ENCODE measurements at regions not wholly inside any gene's neighbourhood (a gene's known extent, or its start where the extent isn't known, plus 50 kb on each side); places are given as distances from the start of the nearest gene placed in this dataset.
A peak's percentile ranks its signal among the peaks of the same experiment; 100 is the strongest.

DNA sequence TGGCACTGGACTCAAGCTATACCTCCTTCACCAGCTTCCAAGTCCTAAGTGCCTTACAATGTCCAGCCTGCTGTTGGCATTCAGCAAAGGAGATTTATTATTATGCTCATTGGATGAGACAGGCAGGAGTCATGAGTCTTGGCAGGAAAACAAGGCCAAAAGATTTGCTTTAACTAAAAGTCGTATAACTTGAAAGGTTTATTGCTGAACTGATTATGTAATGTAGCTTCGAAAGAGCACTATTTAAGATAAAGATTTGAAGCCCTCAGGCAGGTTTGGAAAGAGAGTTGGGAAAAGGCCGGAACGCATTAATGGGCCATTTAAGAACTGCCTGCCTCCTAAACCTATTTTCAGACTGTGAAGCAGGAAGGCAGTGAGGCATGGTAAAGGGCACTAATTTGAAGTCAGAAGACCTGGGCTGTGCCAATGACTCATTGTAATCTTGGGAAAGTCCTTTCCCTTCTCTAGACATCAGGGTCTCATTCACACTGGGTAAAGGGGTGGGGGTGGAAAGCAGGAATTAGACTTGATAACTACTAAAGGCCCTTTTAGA, 280.5 kb upstream of the EDA2R start:
- no peak overlapping the region for H3K27ac ChIP-seq
- in situ Hi-C loops (cut with MboI) = no loop called here
- H3K27me3 ChIP-seq (replicated peaks; ENCODE audit: insufficient read depth) = no peaks in the 10 kb centered on the region
- H3K4me2 ChIP-seq (ENCODE audit: unreplicated experiment) = no peak overlapping the region
- TF ChIP-seq EZH2phosphoT487 (IDR thresholded peaks at IDR 0.05; ENCODE audit: insufficient read depth, low read depth) = no peak
- no peak for TF ChIP-seq EZH2 (IDR thresholded peaks at IDR 0.05; ENCODE audit: insufficient read depth, poor library complexity, severe bottlenecking)
- no peaks in the 10 kb centered on the region for H4K20me1 ChIP-seq (ENCODE audit: insufficient read depth)
- no peaks in the 10 kb centered on the region for H3K9me2 ChIP-seq (ENCODE audit: insufficient read depth)
- DNase-seq = no peak
- no peaks in the 10 kb centered on the region for H3K36me3 ChIP-seq (ENCODE audit: low read depth)
- H3F3A ChIP-seq (ENCODE audit: insufficient read depth) = no peaks in the 10 kb centered on the region
- no peak overlapping the region for H3K9ac ChIP-seq
- WGBS, 2 experiments (ENCODE audit: low coverage in 1 of 2, low lambda C conversion rate in 2 of 2, missing lambda C conversion rate in 2 of 2) = 40 to 46% methylated on average over 4 of the region's 4 CpGs
- no peaks in the 10 kb centered on the region for H3K79me2 ChIP-seq (ENCODE audit: insufficient read depth)
- H3K4me1 ChIP-seq (ENCODE audit: insufficient read depth) = no peaks in the 10 kb centered on the region
- H2AFZ ChIP-seq = no peak overlapping the region
- no peak overlapping the region for H3K4me3 ChIP-seq
- no peaks in the 10 kb centered on the region for H3K9me3 ChIP-seq (ENCODE audit: low read depth)

DNA sequence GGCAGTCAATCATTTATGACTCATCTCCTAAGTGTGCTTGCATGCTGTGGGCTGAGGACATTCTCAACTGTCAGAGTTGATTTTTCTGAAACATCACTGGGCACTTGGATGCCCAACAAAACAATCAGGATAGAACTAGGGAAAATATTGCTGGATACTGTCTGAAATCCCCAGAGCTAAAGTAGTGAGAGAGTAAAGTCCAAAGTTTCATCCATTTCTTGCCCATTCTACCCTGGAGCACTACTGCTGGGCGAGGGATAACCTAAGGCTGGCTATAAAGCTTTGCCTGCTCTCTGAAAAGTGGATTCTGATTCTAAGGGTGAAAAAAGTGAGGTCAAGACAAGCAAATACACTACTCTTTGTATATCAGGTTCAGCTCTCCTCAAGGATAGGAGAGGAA, 279.6 kb upstream of the EDA2R start:
- Histone ChIP-seq H3K9ac (no peak overlapping the region), H3K4me3 (no peak overlapping the region), H4K20me1 (ENCODE audit: insufficient read depth) (no peaks in the 10 kb centered on the region), H2AFZ (no peak overlapping the region), H3K9me2 (ENCODE audit: insufficient read depth) (no peaks in the 10 kb centered on the region), H3K27ac (no peak overlapping the region), H3K36me3 (ENCODE audit: low read depth) (no peaks in the 10 kb centered on the region), H3K79me2 (ENCODE audit: insufficient read depth) (no peaks in the 10 kb centered on the region), H3K4me2 (ENCODE audit: unreplicated experiment) (no peak overlapping the region), H3K4me1 (ENCODE audit: insufficient read depth) (no peaks in the 10 kb centered on the region), H3K27me3 (replicated peaks; ENCODE audit: insufficient read depth) (no peaks in the 10 kb centered on the region), H3K9me3 (ENCODE audit: low read depth) (no peaks in the 10 kb centered on the region), H3F3A (ENCODE audit: insufficient read depth) (no peaks in the 10 kb centered on the region)
- TF ChIP-seq EZH2 (IDR thresholded peaks at IDR 0.05; ENCODE audit: insufficient read depth, poor library complexity, severe bottlenecking) = no peak
- no peak for TF ChIP-seq EZH2phosphoT487 (IDR thresholded peaks at IDR 0.05; ENCODE audit: insufficient read depth, low read depth)
- WGBS, 2 experiments (ENCODE audit: low coverage in 1 of 2, low lambda C conversion rate in 2 of 2, missing lambda C conversion rate in 2 of 2) = 0 to 50% methylated on average over 1 of the region's 1 CpG
- in situ Hi-C loops (cut with MboI) = no loop called here
- DNase-seq = no peak

GRCh38 chrX:66915893-66916292, 277.0 kb upstream of the EDA2R start:
- TF ChIP-seq EZH2 (IDR thresholded peaks at IDR 0.05; ENCODE audit: insufficient read depth, poor library complexity, severe bottlenecking) (no peak), EZH2phosphoT487 (IDR thresholded peaks at IDR 0.05; ENCODE audit: insufficient read depth, low read depth) (no peak)
- H3F3A ChIP-seq (ENCODE audit: insufficient read depth) = no peaks in the 10 kb centered on the region
- H3K9me2 ChIP-seq (ENCODE audit: insufficient read depth) = no peaks in the 10 kb centered on the region
- H4K20me1 ChIP-seq (ENCODE audit: insufficient read depth) = no peaks in the 10 kb centered on the region
- in situ Hi-C loops (cut with MboI) = no loop called here
- no peaks in the 10 kb centered on the region for H3K27me3 ChIP-seq (replicated peaks; ENCODE audit: insufficient read depth)
- H3K9ac ChIP-seq = no peak overlapping the region
- H3K36me3 ChIP-seq (ENCODE audit: low read depth) = no peaks in the 10 kb centered on the region
- no peak overlapping the region for H2AFZ ChIP-seq
- no peak overlapping the region for H3K4me2 ChIP-seq (ENCODE audit: unreplicated experiment)
- H3K79me2 ChIP-seq (ENCODE audit: insufficient read depth) = no peaks in the 10 kb centered on the region
- no peaks in the 10 kb centered on the region for H3K9me3 ChIP-seq (ENCODE audit: low read depth)
- H3K4me1 ChIP-seq (ENCODE audit: insufficient read depth) = no peaks in the 10 kb centered on the region
- no peak overlapping the region for H3K4me3 ChIP-seq
- H3K27ac ChIP-seq = no peak overlapping the region
- WGBS, 2 experiments (ENCODE audit: low coverage in 1 of 2, low lambda C conversion rate in 2 of 2, missing lambda C conversion rate in 2 of 2) = 26 to 33% methylated on average over 2 of the region's 2 CpGs
- no peak for DNase-seq

DNA sequence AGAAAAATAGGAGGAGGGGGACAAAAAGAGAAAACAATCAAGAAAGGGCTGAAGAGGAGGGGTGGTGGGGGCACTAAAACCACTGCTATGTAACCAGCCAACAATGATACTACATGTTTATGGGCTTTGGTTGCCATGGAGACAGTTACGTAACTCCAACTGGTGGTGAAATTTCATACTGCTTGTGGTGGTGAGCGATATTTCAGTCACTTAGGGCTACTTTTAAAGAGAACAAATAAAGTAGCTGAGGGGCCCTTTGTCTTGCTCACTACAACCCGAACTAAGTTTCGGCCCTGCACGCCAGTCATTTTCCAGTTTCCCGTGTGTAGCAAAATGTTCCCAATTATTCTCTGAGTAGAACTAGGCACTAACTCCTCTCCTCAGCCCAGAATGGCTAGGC, 275.2 kb upstream of the EDA2R start:
- no peaks in the 10 kb centered on the region for H3K79me2 ChIP-seq (ENCODE audit: insufficient read depth)
- no peak overlapping the region for H3K27ac ChIP-seq
- no peaks in the 10 kb centered on the region for H3F3A ChIP-seq (ENCODE audit: insufficient read depth)
- no peak overlapping the region for H2AFZ ChIP-seq
- H3K9me3 ChIP-seq (ENCODE audit: low read depth) = no peaks in the 10 kb centered on the region
- no peak for TF ChIP-seq EZH2phosphoT487 (IDR thresholded peaks at IDR 0.05; ENCODE audit: insufficient read depth, low read depth)
- TF ChIP-seq EZH2 (IDR thresholded peaks at IDR 0.05; ENCODE audit: insufficient read depth, poor library complexity, severe bottlenecking) = no peak
- H3K36me3 ChIP-seq (ENCODE audit: low read depth) = no peaks in the 10 kb centered on the region
- no peak overlapping the region for H3K4me2 ChIP-seq (ENCODE audit: unreplicated experiment)
- no peaks in the 10 kb centered on the region for H4K20me1 ChIP-seq (ENCODE audit: insufficient read depth)
- H3K4me3 ChIP-seq = no peak overlapping the region
- DNase-seq = peak; percentile 17
- H3K27me3 ChIP-seq (replicated peaks; ENCODE audit: insufficient read depth) = no peaks in the 10 kb centered on the region
- H3K4me1 ChIP-seq (ENCODE audit: insufficient read depth) = no peaks in the 10 kb centered on the region
- H3K9me2 ChIP-seq (ENCODE audit: insufficient read depth) = no peaks in the 10 kb centered on the region
- in situ Hi-C loops (cut with MboI) = no loop called here
- WGBS, 2 experiments (ENCODE audit: low coverage in 1 of 2, low lambda C conversion rate in 2 of 2, missing lambda C conversion rate in 2 of 2) = 56 to 71% methylated on average over 6 of the region's 6 CpGs
- no peak overlapping the region for H3K9ac ChIP-seq

- Histone ChIP-seq H4K20me1 (ENCODE audit: insufficient read depth) (no peaks in the 10 kb centered on the region), H3K27me3 (replicated peaks; ENCODE audit: insufficient read depth) (no peaks in the 10 kb centered on the region), H3K9me3 (ENCODE audit: low read depth) (no peaks in the 10 kb centered on the region), H3K4me3 (no peak overlapping the region), H3K4me1 (ENCODE audit: insufficient read depth) (no peaks in the 10 kb centered on the region), H3K9me2 (ENCODE audit: insufficient read depth) (no peaks in the 10 kb centered on the region), H3F3A (ENCODE audit: insufficient read depth) (no peaks in the 10 kb centered on the region), H3K79me2 (ENCODE audit: insufficient read depth) (no peaks in the 10 kb centered on the region), H3K4me2 (ENCODE audit: unreplicated experiment) (no peak overlapping the region), H3K9ac (no peak overlapping the region), H3K36me3 (ENCODE audit: low read depth) (no peaks in the 10 kb centered on the region), H3K27ac (no peak overlapping the region), H2AFZ (no peak overlapping the region)
- TF ChIP-seq EZH2 (IDR thresholded peaks at IDR 0.05; ENCODE audit: insufficient read depth, poor library complexity, severe bottlenecking) = no peak
- TF ChIP-seq EZH2phosphoT487 (IDR thresholded peaks at IDR 0.05; ENCODE audit: insufficient read depth, low read depth) = no peak
- DNase-seq = no peak
- WGBS, 2 experiments (ENCODE audit: low coverage in 1 of 2, low lambda C conversion rate in 2 of 2, missing lambda C conversion rate in 2 of 2) = 6 to 19% methylated on average over 2 of the region's 2 CpGs
- in situ Hi-C loops (cut with MboI) = no loop called here
Observed at GRCh38 chrX:66912417-66912816, 273.5 kb upstream of the EDA2R start.
